K562 (cell line): ENCODE measurements at regions not wholly inside any gene's neighbourhood (a gene's known extent, or its start where the extent isn't known, plus 50 kb on each side); places are given as distances from the start of the nearest gene placed in this dataset.

Source experiments
- ATAC-seq: fragments of 200-7000 bp; cut with Tn5 transposase; 3 replicates; pipeline ENCODE4 v1.9.1; 2020; ENCODE audit warnings: moderate library complexity
- BruUV-seq: library from RNA; stranded (reverse); fragments of 400-500 nt; replicated peaks from 2 replicates; lab custom pipeline; 2021; lab: Mats Ljungman, UMichigan
- CTCF ChIA-PET: fragments of 300-600 bp; formaldehyde crosslinking; extraction: SDS; loops from one replicate; lab custom pipeline; 2021; ENCODE audit warnings: low intra/inter-chr PET ratio; lab: Yijun Ruan, JAX
- POLR2A ChIA-PET: fragments of 300-600, 350-650 bp; sonication (Branson Sonifier 250); formaldehyde crosslinking; extraction: SDS; loops from one replicate; lab custom pipeline; 2021; ENCODE audit warnings: antibody characterized with exemption, inconsistent platforms; lab: Yijun Ruan, JAX
- DNase-seq, 4 experiments: peaks; one replicate each; pipeline versions ENCODE4 v3.0.0 to v3.0.0-alpha.2; 2011 to 2018; ENCODE audit warnings: low spot score in 3 of 4, mixed read lengths in 3 of 4; ENCODE audit errors: extremely low read depth in 1 of 4
- FAIRE-seq: peaks from 2 replicates; lab custom pipeline; 2011; peaks lifted over from hg19 to GRCh38; lab: Jason Lieb, UNC
- H2AFZ ChIP-seq: 2 replicates; pipeline ENCODE4 v1.6.0; 2011; ENCODE audit warnings: low read depth, low read length, control low read depth, inconsistent platforms
- H3K27ac ChIP-seq: fragments of 200-600 bp; 3 replicates; pipeline ENCODE4 v1.8.0; 2011; ENCODE audit warnings: low read depth, mild to moderate bottlenecking, control low read depth, inconsistent platforms, low read length, moderate library complexity, mixed read lengths; ENCODE audit errors: extremely low read depth
- H3K27me3 ChIP-seq, 2 experiments: fragments of 300-600 bp in 1 of 2; 2 replicates in 1 of 2; 3 replicates in 1 of 2; pipeline versions ENCODE4 v1.6.0 to v1.8.0; 2011; ENCODE audit warnings: inconsistent platforms in 2 of 2, low read length in 2 of 2, mild to moderate bottlenecking in 1 of 2, mixed read lengths in 1 of 2, moderate library complexity in 1 of 2; ENCODE audit not compliant: control insufficient read depth in 2 of 2, insufficient read depth in 2 of 2
- H3K36me3 ChIP-seq: fragments of 300-600 bp; 3 replicates; pipeline ENCODE4 v1.8.0; 2011; ENCODE audit warnings: mild to moderate bottlenecking, low read length, inconsistent platforms; ENCODE audit not compliant: control insufficient read depth, insufficient read depth
- H3K4me1 ChIP-seq, 2 experiments: fragments of 200-600 bp in 1 of 2; replicated peaks in 1 of 2; 2 replicates in 1 of 2; 3 replicates in 1 of 2; pipeline versions ENCODE4 v1.5.1 to v1.8.0; 2011; ENCODE audit warnings: inconsistent platforms in 2 of 2, low read length in 2 of 2, mild to moderate bottlenecking in 1 of 2, mixed read lengths in 1 of 2, moderate library complexity in 1 of 2; ENCODE audit not compliant: control insufficient read depth in 2 of 2, insufficient read depth in 2 of 2
- H3K4me2 ChIP-seq: 2 replicates; pipeline ENCODE4 v1.6.1; 2011; ENCODE audit warnings: low read length, control low read depth, inconsistent platforms, mixed read lengths; ENCODE audit not compliant: insufficient read depth
- H3K4me3 ChIP-seq: fragments of 200-600 bp; sonication (generic), shearing (Covaris generic); 2 replicates; pipeline ENCODE4 v1.5.1; 2016; ENCODE audit warnings: control low read depth, inconsistent platforms
- H3K79me2 ChIP-seq: fragments of 200-600 bp; 3 replicates; pipeline ENCODE4 v1.8.0; 2011; ENCODE audit warnings: low read length, inconsistent platforms; ENCODE audit not compliant: control insufficient read depth, insufficient read depth
- H3K9ac ChIP-seq, 2 experiments: 2 replicates each; pipeline versions ENCODE4 v1.6.0 to v1.6.1; 2011; ENCODE audit warnings: low read depth in 2 of 2, low read length in 2 of 2, control low read depth in 1 of 2, inconsistent platforms in 1 of 2, mild to moderate bottlenecking in 1 of 2, mixed read lengths in 1 of 2; ENCODE audit not compliant: insufficient read depth in 1 of 2
- H3K9me1 ChIP-seq: one replicate; pipeline ENCODE4 v1.6.0; 2011; ENCODE audit warnings: inconsistent platforms, mild to moderate bottlenecking, low read length, moderate library complexity; ENCODE audit not compliant: control insufficient read depth, insufficient read depth
- H3K9me3 ChIP-seq: replicated peaks from 2 replicates; pipeline ENCODE4 v1.5.1; 2011; ENCODE audit warnings: low read depth, low read length, inconsistent platforms; ENCODE audit not compliant: control insufficient read depth, insufficient read depth
- H4K20me1 ChIP-seq: replicated peaks from 2 replicates; pipeline ENCODE4 v1.6.1; 2011; ENCODE audit warnings: low read length, inconsistent platforms, mixed read lengths; ENCODE audit not compliant: control insufficient read depth, insufficient read depth
- DIDO1 ChIP-seq: fragments of 450-650 bp; IDR thresholded peaks from 2 replicates; pipeline ENCODE4 v1.6.1; 2016; ENCODE audit warnings: low read depth, missing biosample characterization, missing genetic modification characterization
- GATA2 ChIP-seq: sonication (generic); formaldehyde crosslinking; IDR thresholded peaks from 2 replicates; pipeline ENCODE4 v1.4.0; 2020; ENCODE audit warnings: mild to moderate bottlenecking, missing genetic modification reagents
- KDM2B ChIP-seq: fragments of 250-450 bp; sonication (Bioruptor Pico); IDR thresholded peaks from 2 replicates; pipeline ENCODE4 v1.8.0; 2021; ENCODE audit warnings: mild to moderate bottlenecking, moderate library complexity
- MYNN ChIP-seq, 2 experiments: sonication (generic); formaldehyde crosslinking in 1 of 2; IDR thresholded peaks; 2 replicates each; pipeline versions ENCODE4 v1.5.0 to v1.6.1; 2016 to 2020; ENCODE audit warnings: antibody characterized with exemption in 1 of 2, missing genetic modification reagents in 1 of 2
- STAG1 ChIP-seq: sonication (generic); formaldehyde crosslinking; IDR thresholded peaks from 2 replicates; pipeline ENCODE4 v1.5.0; 2020; ENCODE audit warnings: missing genetic modification reagents, borderline replicate concordance
- ZC3H4 ChIP-seq: sonication (generic); formaldehyde crosslinking; IDR thresholded peaks from 2 replicates; pipeline ENCODE4 v1.9.0; 2021; ENCODE audit warnings: missing genetic modification reagents, borderline replicate concordance
- ZNF217 ChIP-seq: sonication (generic); formaldehyde crosslinking; IDR thresholded peaks from 2 replicates; pipeline ENCODE4 v1.8.0; 2022; ENCODE audit warnings: mild to moderate bottlenecking, missing genetic modification reagents
- ZNF347 ChIP-seq: fragments of 450-650 bp; formaldehyde crosslinking; IDR thresholded peaks from 2 replicates; pipeline ENCODE4 v1.4.0; 2020; ENCODE audit warnings: low read depth, mild to moderate bottlenecking, moderate library complexity
- WGBS: fragments of 100-300 bp; shearing (Covaris generic); methylation state at CpG from one replicate; pipeline ENCODE4 v1.1.6; 2016; ENCODE audit warnings: low coverage, mixed read lengths; ENCODE audit not compliant: insufficient coverage; ENCODE audit errors: missing lambda C conversion rate; 5-methylcytosine and 5-hydroxymethylcytosine counted together
- in situ Hi-C: fragments of 300-500 bp; cut with MboI; formaldehyde crosslinking; loops from 4 replicates; pipeline ENCODE4 v1.15.0; 2018; ENCODE audit warnings: inconsistent platforms, mixed read lengths
- intact Hi-C: fragments of 100-400 bp; cut with micrococcal nuclease; formaldehyde crosslinking; loops from 2 replicates; pipeline ENCODE4 v1.14.2; 2022
- TF ChIP-seq, protein P1 (sequence below): sonication (generic); formaldehyde crosslinking; IDR thresholded peaks from 2 replicates; pipeline ENCODE4 v1.5.0; 2020; ENCODE audit warnings: missing genetic modification reagents
- TF ChIP-seq, protein P2 (sequence below): fragments of 250-450 bp; sonication (Bioruptor Pico); IDR thresholded peaks from 2 replicates; pipeline ENCODE4 v1.4.0; 2020; ENCODE audit warnings: mild to moderate bottlenecking, moderate library complexity
- TF ChIP-seq, protein P3 (sequence below): fragments of 450-650 bp; formaldehyde crosslinking; IDR thresholded peaks from 2 replicates; pipeline ENCODE4 v1.4.0; 2020; ENCODE audit warnings: mild to moderate bottlenecking, moderate library complexity

DNA sequence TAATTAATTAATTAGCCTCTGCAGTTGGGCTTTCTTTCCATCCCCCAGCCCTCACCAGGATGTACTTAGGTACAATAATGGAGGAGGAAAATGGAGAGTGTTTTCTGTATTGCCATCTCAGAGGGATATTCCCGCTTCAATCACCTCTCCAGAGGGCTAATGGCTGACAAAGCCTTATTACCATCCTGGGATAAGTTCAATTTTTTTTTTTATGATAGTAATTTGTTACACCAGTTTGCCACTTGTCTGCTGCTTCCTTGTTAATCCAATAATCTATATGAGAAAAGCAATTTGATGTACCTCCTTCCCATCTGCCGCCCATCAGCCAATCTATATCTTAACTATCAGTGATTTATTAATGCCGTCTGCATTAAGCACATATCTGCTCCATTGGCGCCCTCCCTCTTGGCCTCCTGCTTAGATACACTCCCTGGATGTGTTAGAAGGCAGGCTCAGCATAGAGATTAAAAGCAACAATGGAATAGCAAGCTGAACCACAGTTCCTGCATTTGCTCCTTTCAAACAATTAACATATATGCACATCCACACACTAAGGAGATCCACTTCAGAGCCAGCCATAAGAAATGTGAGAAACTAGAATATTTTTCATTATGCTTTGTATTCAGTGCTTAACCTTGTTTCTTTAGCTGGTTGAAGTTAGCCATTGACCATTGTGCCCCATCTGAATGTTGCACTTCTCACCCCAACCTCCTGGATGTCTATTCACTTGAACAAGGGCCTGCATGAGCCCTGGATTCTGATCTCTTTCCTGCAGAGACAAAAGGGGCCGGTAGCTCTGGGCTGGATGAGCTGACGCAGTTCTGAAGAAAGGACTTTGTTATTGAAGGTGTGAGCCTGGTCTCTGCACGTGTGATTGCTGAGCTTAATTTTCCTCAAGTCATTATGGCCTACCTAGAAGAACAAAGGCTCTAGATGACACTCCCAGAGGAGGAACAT, 237.3 kb upstream of the GAP43 start:
- BruUV-seq = no TSS peak
- POLR2A ChIA-PET = no interaction called here
- DNase-seq (no peak), FAIRE-seq (no peak)
- H3K4me3 ChIP-seq = no peak overlapping the region
- in situ Hi-C loops = no loop called here
- H3K27ac ChIP-seq = no peak overlapping the region
- no peaks in the 10 kb centered on the region for H3K36me3 ChIP-seq
- H3K79me2 ChIP-seq = no peaks in the 10 kb centered on the region
- intact Hi-C loops = no loop called here
- 3% methylated on average over 7 of the region's 7 CpGs for whole genome bisulfite sequencing
- H3K9ac ChIP-seq = no peak overlapping the region
- H4K20me1 ChIP-seq = no peaks in the 10 kb centered on the region
- H3K9me1 ChIP-seq = no peaks in the 10 kb centered on the region
- no peaks in the 10 kb centered on the region for H3K27me3 ChIP-seq
- H3K4me1 ChIP-seq = no peaks in the 10 kb centered on the region
- TF ChIP-seq, protein P1, sequence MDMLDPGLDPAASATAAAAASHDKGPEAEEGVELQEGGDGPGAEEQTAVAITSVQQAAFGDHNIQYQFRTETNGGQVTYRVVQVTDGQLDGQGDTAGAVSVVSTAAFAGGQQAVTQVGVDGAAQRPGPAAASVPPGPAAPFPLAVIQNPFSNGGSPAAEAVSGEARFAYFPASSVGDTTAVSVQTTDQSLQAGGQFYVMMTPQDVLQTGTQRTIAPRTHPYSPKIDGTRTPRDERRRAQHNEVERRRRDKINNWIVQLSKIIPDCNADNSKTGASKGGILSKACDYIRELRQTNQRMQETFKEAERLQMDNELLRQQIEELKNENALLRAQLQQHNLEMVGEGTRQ (CRISPR knock-in tag) = no peak
- TF ChIP-seq, all 486 proteins: peak for 0
- ATAC-seq = no peak
- no peak overlapping the region for H3K4me2 ChIP-seq
- CTCF ChIA-PET = no interaction called here
- no peaks in the 10 kb centered on the region for H3K9me3 ChIP-seq
- no peak overlapping the region for H2AFZ ChIP-seq

DNA sequence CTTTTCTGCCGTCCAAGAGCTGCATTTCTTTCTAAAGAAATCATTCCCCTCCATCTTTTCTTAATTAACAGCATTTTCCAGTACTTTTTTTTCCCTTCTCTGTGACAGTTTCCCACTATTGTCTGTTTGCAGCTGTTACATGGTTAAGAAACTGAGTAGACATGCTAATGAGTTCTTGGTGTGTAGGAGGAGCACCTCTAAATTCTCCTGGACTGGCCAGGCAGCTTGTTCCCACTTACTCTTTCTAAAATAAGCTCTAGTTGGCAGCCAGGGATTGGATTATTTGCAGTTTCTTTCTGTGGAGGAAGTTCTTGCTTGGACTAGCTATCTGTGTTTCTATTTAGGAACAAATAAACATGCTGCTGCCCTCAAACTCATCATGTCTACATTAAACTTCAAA, 235.1 kb upstream of the GAP43 start:
- Histone ChIP-seq H3K4me3 (no peak overlapping the region), H2AFZ (no peak overlapping the region), H3K4me2 (no peak overlapping the region), H3K27me3 (no peaks in the 10 kb centered on the region), H3K4me1 (no peaks in the 10 kb centered on the region), H3K9me1 (no peaks in the 10 kb centered on the region), H3K9me3 (no peaks in the 10 kb centered on the region), H3K27ac (no peak overlapping the region), H3K9ac (no peak overlapping the region), H4K20me1 (no peaks in the 10 kb centered on the region), H3K79me2 (no peaks in the 10 kb centered on the region), H3K36me3 (no peaks in the 10 kb centered on the region)
- ChIA-PET CTCF (no interaction called here), POLR2A (no interaction called here)
- no TSS peak for BruUV-seq
- FAIRE-seq (no peak), ATAC-seq (no peak), DNase-seq (no peak)
- in situ Hi-C loops (no loop called here), intact Hi-C loops (no loop called here)
- WGBS = 0% methylated on average over 1 of the region's 1 CpG
- TF ChIP-seq ZNF217 (no peak), ZNF347 (CRISPR knock-in tag) (no peak), GATA2 (CRISPR knock-in tag) (no peak), STAG1 (CRISPR knock-in tag) (no peak), ZC3H4 (no peak), KDM2B (CRISPR knock-in tag) (no peak), MYNN (IDR thresholded peaks at IDR 0.05) (no peak), MYNN (CRISPR knock-in tag; IDR thresholded peaks at IDR 0.05) (no peak), DIDO1 (no peak)
- TF ChIP-seq, protein P2, sequence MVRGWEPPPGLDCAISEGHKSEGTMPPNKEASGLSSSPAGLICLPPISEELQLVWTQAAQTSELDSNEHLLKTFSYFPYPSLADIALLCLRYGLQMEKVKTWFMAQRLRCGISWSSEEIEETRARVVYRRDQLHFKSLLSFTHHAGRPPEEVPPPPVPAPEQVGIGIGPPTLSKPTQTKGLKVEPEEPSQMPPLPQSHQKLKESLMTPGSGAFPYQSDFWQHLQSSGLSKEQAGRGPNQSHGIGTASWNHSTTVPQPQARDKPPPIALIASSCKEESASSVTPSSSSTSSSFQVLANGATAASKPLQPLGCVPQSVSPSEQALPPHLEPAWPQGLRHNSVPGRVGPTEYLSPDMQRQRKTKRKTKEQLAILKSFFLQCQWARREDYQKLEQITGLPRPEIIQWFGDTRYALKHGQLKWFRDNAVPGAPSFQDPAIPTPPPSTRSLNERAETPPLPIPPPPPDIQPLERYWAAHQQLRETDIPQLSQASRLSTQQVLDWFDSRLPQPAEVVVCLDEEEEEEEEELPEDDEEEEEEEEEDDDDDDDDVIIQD (CRISPR knock-in tag) = no peak
- TF ChIP-seq, protein P3, sequence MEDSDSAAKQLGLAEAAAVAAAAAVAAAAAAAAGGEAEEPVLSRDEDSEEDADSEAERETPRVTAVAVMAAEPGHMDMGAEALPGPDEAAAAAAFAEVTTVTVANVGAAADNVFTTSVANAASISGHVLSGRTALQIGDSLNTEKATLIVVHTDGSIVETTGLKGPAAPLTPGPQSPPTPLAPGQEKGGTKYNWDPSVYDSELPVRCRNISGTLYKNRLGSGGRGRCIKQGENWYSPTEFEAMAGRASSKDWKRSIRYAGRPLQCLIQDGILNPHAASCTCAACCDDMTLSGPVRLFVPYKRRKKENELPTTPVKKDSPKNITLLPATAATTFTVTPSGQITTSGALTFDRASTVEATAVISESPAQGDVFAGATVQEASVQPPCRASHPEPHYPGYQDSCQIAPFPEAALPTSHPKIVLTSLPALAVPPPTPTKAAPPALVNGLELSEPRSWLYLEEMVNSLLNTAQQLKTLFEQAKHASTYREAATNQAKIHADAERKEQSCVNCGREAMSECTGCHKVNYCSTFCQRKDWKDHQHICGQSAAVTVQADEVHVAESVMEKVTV = no peak
